SHP77 treated with DMSO at 0.1 percent for 48 hours (cell line): ENCODE measurements at regions not wholly inside any gene's neighbourhood (a gene's known extent, or its start where the extent isn't known, plus 50 kb on each side); places are given as distances from the start of the nearest gene placed in this dataset.

ENCODE experiments used
- DNase-seq: peaks from one replicate; lab custom pipeline; 2025; lab: John Stamatoyannopoulos, UW

DNA sequence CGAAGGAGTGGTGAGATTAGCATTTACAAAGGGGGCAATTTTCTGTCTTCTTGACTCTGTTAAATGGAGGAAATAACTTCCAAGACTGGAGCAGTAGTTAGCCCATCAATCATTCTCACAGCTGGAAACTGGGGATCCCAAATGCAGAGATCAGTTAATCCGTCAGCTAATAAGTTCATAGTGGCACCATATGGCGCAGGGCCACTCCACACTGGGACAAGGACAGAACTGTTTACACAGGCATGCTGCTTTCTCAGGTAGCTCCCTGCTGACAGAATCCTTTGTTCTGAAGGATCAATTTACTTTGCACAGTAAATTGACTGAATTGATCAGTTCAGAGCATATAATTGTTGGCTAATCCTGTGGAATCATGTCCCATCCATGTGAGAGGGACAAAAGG is 395.7 kb downstream of the TMEM161B start:
- no peak for DNase-seq

GRCh38 chr5:87868792-87869191 is 399.9 kb downstream of the TMEM161B start:
- no peak for DNase-seq

DNA sequence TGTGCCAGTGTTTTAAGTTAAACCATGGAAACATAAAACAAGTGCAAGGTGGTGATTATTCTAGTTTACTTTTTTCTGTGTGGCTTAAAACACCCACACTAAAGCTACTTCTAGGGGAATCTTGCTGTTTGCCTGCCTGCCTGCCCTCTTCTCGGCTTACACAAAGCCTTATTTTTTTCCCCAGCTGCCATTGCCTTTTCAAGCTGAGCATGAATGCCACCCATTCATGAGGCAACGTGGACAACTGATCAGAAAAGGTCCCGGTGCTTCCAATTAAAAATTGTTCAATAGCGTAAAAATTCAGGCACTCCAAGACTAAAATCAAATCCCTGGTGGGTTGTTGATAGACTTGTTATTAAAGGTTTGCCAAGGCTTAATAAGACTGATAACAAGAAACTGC is 401.4 kb downstream of the TMEM161B start:
- no peak for DNase-seq

DNA sequence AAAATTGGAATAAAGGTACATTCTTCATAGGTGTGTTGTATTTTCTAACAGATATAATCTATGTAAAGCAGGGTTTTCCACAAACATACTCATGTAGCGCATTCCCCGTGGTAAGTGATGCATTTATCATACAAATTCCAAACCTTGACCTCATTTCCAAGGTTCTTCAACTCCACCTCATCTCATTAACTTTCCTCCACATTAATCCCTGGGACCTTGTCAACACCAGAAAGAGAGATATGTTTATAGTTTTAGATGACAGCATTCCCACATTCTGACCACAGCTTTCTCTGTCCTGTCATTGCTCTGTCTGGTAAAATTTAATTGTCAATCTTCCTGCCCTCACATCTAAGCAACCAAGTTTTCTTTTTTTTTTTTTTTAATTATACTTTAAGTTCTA is 415.1 kb downstream of the TMEM161B start:
- DNase-seq: no peak

DNA sequence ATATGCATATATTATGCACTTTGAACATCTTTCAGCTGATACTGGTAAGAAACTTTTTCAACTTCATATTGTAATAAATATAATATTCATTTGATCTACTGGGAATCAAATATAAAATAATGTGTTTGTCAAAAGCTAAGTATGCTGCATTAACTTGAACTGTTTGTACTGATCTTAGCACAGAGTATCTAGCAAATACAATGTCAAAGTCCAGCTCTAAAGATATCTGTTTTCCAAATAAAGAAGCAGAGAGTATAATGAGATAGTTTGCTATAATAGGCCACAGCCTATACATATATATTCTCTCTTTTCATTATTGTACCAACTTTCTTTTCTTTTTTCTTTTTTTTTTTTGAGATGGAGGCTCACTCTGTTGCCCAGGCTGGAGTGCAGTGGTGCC is 417.0 kb downstream of the TMEM161B start:
- DNase-seq: no peak

DNA sequence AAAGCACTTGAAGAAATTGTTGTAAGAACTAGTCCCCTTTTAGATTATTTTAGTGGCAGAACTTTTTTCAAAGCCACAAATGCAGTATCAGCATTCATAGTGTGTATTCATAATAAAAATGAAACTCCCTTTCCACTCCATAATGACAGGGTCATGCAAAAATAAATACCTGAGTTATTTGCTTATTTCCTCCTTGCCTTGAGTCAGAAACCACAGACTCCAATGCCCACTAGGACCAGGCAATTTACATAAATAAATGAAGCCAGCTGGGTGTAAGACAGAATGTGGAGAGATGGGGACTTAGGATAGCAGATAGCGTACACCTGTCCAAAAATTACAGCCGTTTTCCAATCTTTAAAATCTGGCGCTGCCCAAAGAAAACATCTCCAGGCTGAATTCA is 417.8 kb downstream of the TMEM161B start:
- DNase-seq: no peak

DNA sequence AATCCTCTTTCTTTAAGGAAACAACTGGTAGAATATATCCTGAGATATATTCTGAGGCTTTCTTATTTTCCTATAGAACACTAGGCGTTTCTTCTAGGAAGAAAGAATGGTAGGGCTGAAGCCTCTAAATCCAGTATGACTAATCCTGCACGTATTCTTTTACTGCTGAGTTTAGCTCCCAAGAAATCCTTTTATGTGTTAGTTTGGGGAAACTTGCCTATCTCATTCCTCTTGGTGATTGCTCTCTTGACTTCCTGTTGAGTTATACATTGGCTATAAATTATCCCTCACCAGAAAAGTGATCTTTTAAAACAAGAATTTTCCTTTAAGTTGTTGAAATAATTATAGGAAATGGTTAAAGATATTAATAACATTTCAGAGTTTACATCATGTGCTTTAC is 422.9 kb downstream of the TMEM161B start:
- DNase-seq: no peak

DNA sequence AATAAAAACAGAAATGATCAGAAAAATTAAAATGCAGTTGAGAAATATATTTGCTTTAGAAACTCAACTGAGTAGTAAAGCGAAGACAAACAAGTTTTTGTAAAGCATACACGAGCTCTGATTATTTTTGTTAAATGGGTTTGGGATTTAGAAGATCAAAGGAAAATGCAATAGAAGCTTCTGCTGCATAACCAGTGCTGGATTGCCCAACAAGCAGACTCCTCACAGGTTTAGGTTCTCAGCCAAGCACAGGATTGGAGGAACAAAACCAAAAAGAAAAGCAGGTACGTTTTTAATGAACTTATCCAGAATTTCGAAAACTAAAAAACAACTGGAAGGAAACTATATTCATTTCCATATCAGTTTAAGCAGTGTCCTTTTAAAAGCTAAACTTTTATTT is 423.8 kb downstream of the TMEM161B start:
- DNase-seq: no peak

- no peak for DNase-seq
These were observed 424.2 kb downstream of the TMEM161B start for GRCh38 chr5:87844449-87844848.

GRCh38 chr5:87836696-87837095 is 424.0 kb upstream of the CCNH start:
- no peak for DNase-seq

DNA sequence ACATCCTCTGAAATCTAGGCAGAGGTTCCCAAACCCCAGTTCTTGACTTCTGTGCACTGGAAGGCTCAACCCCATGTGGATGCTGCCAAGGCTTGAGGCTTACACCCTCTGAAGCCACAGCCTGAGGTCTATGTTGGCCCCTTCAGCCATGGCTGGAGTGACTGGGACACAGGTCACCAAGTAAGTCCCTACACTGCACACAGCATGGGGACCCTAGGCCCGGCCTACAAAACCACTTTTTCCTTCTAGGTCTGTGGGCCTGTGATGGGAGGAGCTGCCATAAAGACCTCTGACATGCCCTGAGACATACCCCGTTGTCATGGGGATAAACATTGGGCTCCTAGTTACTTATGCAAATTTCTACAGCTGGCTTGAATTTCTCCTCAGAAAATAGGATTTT is 418.8 kb upstream of the CCNH start:
- no peak for DNase-seq

DNA sequence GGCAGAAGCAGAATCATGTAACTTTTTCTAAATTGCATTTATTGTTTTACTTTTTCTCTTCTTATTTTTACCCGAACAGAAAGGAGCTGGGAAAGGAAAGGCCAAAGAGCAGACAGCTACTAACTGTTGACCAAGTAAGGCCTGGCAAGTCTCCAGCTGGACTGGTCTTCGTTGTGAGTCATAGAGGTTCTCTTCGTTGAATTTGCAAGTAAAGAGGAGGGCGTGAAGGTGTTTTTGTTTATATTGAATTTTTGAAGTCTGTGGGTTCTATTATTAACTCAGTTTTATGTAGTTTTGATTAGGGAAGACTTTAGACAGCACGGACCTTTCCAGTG is 416.5 kb upstream of the CCNH start:
- DNase-seq: no peak

DNA sequence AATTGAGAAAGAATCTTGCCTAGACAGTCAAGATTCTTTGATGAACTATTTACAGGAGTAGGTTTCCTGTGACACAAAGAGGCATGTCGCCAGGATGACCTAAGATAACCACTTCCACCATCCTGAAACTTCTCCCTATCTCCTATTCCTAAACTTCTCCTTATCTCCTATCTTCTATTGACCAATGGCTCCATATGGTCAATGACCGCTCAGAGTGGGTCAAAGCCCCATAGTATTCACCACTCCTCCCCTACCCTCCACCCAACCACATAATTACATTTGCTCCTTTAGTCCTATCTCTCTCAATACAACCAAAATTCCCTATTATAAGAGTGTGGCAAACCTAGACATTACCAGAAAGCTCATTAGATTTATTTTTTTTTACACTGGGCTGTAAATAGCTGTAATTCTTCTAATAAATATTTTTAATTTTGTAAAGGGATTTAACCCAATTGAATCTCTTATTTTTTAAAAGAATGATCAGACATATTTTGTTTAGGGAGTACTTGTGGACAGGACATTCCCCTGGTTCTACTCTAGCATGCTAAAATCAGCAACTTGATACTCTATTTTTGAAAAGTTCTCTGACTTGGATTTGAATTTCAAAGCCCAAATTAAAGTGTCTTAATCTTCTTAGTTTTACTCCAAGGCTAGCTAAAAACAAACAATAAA is 416.0 kb upstream of the CCNH start:
- no peak for DNase-seq

DNA sequence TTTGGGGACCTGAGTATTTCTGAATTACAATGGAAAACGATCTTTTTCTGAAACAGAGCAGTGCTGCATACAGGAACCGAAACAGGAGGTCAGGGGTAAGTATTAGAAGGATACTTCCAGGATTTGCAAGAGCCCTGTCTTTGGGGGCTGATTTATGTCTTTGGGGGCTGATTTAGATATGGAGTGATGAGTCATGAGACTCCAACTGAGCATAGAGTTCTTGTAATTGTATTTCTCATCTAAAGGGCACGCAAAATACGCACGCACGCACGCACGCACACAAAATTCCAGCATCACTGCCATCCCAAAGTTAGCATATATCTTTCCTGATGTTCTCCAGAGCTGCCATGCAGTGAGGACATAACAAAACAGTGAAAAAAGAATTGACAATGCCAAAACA is 414.8 kb upstream of the CCNH start:
- no peak for DNase-seq

DNA sequence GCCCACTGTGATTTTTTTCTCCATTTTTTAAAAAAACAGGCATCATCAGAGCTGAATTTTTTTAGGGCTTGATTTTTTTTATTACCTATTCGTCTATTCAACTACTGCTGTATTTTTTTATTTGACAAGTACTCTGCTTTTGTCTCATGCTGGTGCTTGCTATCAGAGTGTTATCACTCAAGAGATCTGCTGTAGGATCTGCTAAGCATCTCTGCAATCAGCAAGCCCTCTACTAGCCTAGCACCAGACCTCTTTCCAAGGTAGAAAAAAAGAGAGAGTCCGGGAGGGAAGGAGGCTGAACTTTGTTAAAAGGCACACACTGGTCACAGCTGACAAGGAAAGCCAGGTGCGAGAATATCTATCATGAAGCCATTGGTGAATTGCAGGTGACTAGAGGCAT is 413.8 kb upstream of the CCNH start:
- no peak for DNase-seq

DNA sequence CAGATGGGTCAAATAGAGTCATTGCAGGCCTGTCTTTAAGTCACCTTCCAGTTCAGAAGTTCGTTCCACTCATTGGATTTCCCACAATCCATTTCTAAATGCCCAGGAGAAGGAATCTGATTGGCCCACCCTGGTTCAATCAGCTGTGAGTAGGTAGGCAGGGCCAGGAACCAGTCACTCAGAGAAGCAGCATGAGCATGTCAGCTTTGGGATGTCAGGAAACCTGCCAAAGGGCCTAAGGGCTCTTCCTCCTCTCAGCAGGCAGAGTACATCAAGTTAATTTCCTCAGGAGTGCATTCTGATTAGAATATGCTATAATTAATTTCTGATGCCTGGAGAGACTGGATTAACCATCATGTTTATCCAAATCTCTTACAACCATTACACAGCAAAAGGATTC is 412.9 kb upstream of the CCNH start:
- no peak for DNase-seq

GRCh38 chr5:87807783-87808182 is 395.1 kb upstream of the CCNH start:
- no peak for DNase-seq

DNA sequence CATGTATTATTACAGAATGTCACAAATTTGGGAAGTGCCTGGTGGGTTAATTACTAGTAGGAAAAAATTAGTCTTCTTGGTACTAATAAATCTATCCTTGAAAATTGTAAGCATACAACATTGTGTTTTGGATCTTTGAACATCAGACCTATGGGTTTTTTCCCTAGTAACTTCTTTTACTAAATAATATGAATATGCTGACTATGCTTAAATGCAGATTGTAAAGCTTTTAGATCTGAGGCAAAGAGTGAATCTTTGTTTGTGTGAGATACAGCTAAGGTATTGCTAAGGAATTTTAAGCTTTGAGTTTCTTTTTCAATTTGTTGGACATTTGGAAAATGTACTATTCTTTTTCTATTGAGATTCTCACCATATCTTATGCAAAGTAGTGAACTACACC is 390.6 kb upstream of the CCNH start:
- no peak for DNase-seq

- DNase-seq: no peak
These were observed 379.1 kb upstream of the CCNH start for GRCh38 chr5:87791869-87792268.

DNA sequence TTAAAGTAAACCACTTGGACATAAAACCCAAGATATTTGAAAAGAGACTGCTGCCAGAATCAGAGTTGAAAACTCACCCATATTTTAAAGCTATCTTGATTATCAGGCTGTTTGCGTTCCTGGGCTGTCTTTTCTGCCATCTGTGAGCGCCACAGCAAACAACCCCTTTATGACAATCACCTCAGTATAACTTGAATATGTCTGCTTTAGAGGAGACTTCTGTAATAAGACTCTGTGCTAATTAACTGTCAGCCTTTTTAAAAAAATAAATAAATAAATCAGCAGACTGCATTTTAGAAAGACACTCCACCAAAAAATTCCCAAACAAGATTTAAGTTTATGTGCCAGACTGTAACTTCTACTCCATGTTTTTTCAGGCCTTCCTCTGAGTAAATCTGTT is 375.7 kb upstream of the CCNH start:
- no peak for DNase-seq

- DNase-seq: no peak
These were observed 375.0 kb upstream of the CCNH start for GRCh38 chr5:87787625-87788256.

GRCh38 chr5:87787086-87787485 is 374.4 kb upstream of the CCNH start:
- DNase-seq: no peak

- DNase-seq: no peak
These were observed 373.7 kb upstream of the CCNH start for GRCh38 chr5:87786471-87786870.

DNA sequence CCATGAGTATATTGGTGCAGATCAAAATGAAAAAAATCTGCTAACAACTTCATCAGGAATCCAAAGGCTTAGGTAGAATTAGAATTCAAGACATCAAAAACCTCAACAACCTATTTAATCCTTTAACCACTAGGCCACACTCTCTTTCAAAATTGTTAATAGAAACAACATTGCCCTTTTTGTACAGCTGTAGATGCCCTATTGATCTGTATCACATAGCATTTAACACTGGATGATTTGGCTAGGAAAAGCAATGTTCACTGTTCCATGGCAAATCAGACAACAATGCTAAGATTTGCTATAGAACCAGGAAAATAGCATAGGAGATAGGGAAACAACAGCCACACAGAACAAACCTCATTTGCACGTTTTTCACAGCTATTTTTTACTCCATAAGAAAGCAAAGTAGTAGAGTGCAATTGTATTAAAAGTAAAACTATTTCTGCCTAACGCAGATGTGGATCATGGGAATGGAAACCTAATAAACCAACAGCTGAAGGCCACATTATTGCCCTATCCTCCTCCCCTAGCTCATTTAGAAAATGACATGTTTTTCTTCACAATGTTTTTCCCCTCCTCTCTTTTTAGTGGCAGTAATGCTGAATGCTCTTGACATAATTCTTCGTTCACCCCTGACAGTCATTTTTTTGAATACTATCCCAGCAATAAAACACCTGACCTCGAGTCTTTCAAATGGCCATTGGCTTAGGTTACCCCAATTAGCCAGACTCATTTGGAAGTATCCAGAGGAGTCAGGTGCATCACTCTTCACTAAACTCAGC is 373.0 kb upstream of the CCNH start:
- DNase-seq: no peak
